Activated CD8-positive, alpha-beta memory T cell treated with anti-CD3 and anti-CD28 coated beads for 48 hours (primary cell): ENCODE measurements at regions not wholly inside any gene's neighbourhood (a gene's known extent, or its start where the extent isn't known, plus 50 kb on each side); places are given as distances from the start of the nearest gene placed in this dataset.
"Not testable (repeated sequence)": the region's sequence is repeated elsewhere in the genome, so short reads cannot be mapped to it uniquely, and the experiment has no call there.

Source experiments
- DNase-seq, 3 experiments: peaks; one replicate each; pipeline ENCODE4 v3.0.0-alpha.2; 2020; ENCODE audit warnings: low read depth in 2 of 3, low spot score in 2 of 3

GRCh38 chr20:1811621-1812498 is 83.3 kb upstream of the SIRPA start:
- no peak for DNase-seq

DNA sequence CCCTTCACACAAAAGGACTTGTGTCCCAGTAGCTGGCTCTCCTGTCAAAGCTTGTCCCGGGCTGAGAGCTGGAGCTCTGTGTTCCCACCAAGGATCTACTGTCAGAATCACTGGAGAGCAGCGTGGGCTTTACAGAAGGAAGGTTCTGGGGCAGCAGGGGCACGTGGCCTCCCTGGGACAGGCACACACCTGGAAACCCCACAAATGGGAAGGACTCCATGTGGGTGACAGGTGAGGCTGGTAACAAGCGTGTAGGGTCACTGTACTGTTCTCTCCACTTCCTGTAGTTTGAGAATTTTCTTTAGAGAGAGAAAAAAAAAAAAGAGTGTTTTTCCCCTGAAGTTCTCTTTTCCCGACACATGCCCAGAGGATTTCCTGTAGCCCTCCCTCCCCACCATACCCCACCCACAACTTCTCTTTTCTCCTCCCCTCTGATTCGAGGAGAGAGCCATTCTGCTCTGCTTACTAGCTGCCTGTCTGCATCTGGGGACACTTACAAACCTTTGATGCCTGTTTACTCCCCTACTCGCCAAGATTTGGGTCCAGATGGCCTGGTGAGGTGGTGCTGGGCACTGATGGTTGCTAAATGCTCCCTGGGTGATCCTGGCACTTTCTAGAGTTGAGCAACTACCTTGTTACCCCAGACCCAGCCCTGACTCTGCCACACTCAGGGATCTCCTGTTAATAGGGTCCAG is 84.1 kb upstream of the SIRPA start:
- DNase-seq, result no peak

DNA sequence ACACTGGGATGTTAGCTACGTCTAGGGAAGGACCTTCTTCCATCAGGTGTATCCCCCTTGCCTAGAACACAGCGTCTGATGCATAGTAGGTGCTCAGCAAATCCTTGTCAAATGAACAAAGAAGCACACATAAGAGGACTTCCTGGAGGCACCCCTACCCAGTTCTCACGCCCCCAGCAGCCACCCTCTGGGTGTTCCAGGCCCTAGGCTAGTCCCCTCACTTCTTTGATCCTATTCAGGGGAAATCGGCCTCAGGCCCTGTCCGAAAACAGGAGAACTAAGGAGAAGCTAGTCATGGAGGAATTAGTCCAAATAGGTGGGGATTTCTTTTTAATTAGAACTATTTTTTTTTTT is 84.7 kb upstream of the SIRPA start:
- DNase-seq, result no peak

- no peak for DNase-seq
Measured at GRCh38 chr20:1809611-1810510, 85.3 kb upstream of the SIRPA start.

GRCh38 chr20:1809131-1809572 is 86.1 kb upstream of the SIRPA start:
- DNase-seq, result no peak

- no peak for DNase-seq
Measured at GRCh38 chr20:1808101-1808500, 87.1 kb upstream of the SIRPA start.

DNA sequence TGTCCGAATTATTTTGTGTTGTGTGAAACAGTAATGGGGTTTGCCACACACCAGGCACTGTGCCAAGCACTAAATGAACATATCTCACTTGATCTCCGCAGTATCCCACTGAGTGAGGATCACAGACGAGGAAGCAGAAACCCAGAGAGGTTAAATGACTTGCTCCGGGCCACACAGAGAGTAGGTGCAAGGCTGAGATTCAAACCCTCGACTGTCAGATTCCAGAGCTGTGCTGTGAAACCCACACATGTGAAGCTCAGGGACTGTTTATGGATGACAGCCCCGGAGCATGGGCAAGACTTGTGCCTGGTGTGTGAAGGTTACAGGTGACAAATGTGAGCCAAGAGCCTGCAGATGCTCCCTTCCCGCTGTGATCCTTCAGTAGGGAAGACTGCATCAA is 87.8 kb upstream of the SIRPA start:
- DNase-seq, result no peak

DNA sequence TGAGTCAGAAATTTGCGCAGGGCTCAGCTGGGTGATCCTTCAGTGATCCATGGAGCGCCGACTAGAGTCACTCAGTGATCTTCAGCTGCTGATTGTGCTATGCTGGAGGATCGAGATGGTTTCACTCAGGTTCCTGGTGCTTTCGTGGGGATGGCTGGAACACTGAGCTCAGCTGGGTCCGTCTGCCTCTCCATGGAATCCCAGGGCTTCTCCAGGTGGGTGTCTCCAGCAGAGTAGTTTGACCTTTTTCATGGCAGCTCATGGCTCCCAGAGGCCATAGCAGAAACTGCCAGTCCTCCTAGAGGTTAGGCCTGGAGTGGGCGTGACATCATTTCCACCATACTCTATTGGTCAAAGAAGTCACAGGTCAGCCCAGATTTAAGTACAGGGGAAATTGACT is 88.8 kb upstream of the SIRPA start:
- DNase-seq, result no peak

DNA sequence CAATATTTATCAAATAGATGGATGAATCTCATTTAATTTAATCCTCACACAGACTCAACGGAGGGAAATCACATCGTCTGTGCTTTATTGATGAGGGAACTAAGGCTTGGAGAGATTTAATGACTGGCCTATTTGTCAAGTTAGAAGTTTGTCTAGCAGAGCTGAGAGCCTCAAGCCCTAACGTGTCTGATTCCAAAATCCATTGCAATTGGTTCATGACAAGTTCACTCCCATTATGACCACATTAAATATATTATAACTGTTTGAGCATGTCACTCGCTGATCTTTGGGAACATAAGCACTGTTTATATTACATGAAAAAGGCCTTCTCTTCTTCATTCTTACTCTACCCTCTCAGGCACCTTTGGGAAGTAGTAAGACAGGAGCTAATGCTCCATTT is 89.4 kb upstream of the SIRPA start:
- no peak for DNase-seq

DNA sequence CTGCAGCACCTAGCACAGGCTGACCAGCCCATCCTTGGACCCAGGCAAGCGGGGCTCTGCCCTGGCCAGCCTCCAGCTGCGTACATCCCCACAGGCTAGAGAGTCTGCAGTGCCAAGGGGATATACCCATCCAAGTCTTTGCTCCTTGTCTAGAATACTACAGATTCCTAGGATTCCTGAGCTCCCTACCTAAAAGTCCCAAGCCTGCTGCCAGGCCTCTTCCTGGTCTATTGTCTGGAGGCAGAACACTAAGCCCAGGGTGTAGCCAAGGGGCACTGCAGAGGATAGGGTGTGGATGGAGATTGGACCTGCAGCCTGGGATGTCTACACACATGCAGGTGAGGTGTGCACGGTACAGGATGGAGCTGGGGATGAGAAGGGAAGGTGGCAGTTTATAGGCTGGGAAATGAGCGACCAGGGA is 90.0 kb upstream of the SIRPA start:
- no peak for DNase-seq

DNA sequence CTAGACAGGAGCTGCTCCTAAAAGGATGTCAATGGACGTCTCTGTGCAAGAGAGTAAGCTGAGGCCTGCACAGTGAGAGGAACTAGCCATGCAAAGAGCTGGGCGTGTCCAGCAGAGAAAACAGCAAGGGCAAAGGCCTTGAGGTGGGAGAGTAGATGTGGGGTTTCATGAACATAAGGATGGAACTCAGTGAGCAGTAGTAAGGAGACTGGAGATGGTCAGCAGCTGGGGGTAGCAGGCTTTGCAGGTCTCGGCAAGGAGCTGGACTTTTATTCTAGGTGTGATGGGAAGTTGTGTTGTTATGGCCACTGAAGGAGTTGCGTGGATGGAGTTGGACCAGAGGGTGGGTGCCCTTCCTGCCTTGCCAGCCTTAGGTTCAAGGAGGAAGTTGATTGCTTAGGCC is 90.7 kb upstream of the SIRPA start:
- no peak for DNase-seq

DNA sequence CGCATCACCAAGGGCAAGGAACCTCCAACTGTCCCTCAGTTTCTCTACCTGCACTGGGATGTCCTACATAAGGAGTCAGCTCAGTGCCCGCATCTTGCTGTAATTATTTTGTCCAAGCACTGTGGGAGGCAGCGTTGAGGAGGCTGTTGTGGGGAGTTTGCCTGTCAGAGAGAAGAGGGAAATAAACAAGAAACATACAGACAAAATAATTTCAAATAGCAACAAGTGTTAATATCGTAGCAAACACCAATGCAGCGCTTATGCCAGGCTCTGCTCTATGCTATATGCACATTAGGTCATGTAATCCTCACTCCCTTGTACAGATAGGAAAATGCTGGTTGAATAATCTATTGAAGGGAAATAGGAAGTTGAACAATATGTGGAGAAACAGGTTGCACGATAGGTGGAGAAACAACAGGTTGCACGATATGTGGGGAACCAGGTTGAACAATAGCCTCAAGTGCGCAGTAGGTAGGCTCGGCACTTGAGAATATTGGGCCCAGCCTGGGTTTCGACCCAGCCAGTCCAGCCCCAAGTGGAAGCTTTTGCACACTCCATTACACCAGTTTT is 91.2 kb upstream of the SIRPA start:
- no peak for DNase-seq

- no peak for DNase-seq
Measured at GRCh38 chr20:1803061-1803931, 91.9 kb upstream of the SIRPA start.

DNA sequence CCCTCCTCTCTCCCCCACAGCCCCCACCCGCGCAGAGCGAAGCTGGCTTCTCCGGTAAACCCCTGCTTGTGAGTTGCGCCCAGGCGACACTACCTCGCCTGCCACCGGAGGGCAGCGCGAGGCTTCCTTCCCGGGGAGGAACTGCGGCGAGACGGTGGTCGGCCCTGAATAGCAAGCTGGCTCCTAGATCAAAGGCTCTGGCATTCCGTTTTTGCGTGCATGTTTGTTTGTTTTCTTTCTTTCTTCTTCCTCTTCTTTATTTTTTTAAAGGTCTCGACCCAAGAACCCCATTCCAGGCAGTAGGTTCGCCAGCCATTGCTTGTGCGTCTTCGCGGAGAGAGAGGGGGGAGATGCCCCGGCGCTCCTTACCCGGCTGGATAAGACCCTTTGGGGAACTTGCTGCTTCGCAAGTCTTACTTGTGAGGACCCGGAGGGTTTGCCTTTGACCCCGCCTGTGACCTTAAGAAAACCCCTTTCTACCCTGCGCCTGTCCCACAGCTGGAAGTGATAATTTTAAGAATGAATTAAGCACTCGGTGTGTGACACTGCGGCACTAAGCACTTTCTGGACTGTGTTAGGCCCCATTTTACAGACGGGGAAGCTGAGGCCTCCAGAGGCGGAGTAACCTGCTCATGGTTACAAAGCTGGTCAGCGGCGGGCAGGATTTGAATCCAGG is 92.7 kb upstream of the SIRPA start:
- no peak for DNase-seq

GRCh38 chr20:1801929-1802306 is 93.3 kb upstream of the SIRPA start:
- no peak for DNase-seq

DNA sequence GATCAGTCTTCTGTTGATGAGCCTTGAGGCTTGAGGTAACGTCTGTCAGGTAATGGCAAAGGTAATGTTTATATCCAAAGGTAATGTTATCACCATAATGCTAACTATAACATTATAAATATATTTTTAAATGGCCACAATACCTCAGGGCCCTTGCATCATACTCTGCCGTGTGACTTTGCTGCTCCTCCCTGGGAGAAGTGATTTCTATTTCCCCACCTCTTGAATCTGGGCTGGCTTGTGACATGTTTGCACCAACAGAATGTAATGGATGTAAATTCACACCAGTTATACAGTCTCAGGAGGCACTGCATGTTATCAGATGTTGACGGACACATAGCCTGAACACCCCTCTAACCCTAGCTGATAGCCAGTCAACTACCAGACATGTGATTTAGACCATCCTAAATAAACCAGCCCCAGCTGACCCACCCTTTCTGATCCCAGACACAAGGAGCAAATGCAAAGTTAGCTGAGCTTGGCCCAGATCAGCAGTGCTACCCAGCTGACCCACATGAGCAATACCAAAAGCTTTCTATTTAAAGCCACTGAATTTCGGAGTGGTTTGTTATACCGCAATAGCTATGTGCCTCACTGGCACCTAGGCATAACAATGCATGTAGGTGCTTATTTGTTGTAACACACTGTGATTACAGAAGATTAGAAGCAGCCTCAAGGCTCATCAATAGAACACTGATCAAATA is 93.8 kb upstream of the SIRPA start:
- no peak for DNase-seq

- no peak for DNase-seq
Measured at GRCh38 chr20:1800777-1801176, 94.4 kb upstream of the SIRPA start.

DNA sequence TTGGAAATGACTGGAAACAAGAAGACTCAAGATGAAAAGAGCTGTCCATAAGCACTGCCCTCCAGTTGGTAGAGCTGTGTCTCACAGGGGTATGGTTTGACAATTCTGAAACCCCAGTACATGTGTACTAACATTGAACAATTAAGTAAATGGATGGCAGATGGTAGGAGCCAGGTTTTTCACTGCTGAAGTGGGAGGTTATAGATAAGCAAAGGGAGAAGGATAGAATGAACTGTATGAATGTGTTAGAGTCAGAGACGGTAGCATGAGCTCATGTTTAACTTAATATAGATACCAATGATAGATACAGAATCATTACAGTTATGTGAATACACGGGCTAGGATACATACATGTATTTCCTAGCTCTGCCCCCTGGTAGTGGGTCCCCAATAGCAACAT is 95.0 kb upstream of the SIRPA start:
- no peak for DNase-seq

- not testable (repeated sequence) for DNase-seq
Measured at GRCh38 chr20:1799746-1800145, 95.5 kb upstream of the SIRPA start.
